Large intestine (tissue), 3 donors: ENCODE measurements at regions not wholly inside any gene's neighbourhood (a gene's known extent, or its start where the extent isn't known, plus 50 kb on each side); places are given as distances from the start of the nearest gene placed in this dataset.

ENCODE experiments used
- DNase-seq, 2 donors: peaks; one replicate each; pipeline versions ENCODE4 v3.0.0 to v3.0.0-alpha.2; 2013
- H3K27ac ChIP-seq: one replicate; pipeline ENCODE4 v1.5.1; 2013; ENCODE audit warnings: low read length
- H3K27me3 ChIP-seq: 2 replicates; pipeline ENCODE4 v1.6.1; 2013; ENCODE audit warnings: low read length; ENCODE audit not compliant: control insufficient read depth, insufficient read depth
- H3K36me3 ChIP-seq: 2 replicates; pipeline ENCODE4 v1.6.1; 2013; ENCODE audit warnings: low read length; ENCODE audit not compliant: control insufficient read depth, insufficient read depth
- H3K4me1 ChIP-seq: one replicate; pipeline ENCODE4 v1.6.1; 2013; ENCODE audit warnings: low read length; ENCODE audit not compliant: control insufficient read depth, insufficient read depth
- H3K4me3 ChIP-seq: one replicate; pipeline ENCODE4 v1.5.1; 2013; ENCODE audit warnings: low read length
- H3K9me3 ChIP-seq: one replicate; pipeline ENCODE4 v1.6.1; 2013; ENCODE audit warnings: mild to moderate bottlenecking, low read depth, low read length, moderate library complexity; ENCODE audit not compliant: control insufficient read depth
- WGBS: methylation state at CpG from one replicate; pipeline ENCODE4 v1.1.5; 2013; ENCODE audit warnings: low lambda C conversion rate; ENCODE audit not compliant: insufficient coverage; 5-methylcytosine and 5-hydroxymethylcytosine counted together

- Histone ChIP-seq H3K27ac (no peak overlapping the region), H3K4me3 (no peak overlapping the region), H3K9me3 (no peaks in the 10 kb centered on the region), H3K4me1 (no peaks in the 10 kb centered on the region), H3K27me3 (no peaks in the 10 kb centered on the region), H3K36me3 (no peaks in the 10 kb centered on the region)
- DNase-seq, result no peak
- 100% methylated on average over 2 of the region's 3 CpGs for WGBS
Observed at GRCh38 chr3:181358562-181358961, 353.2 kb upstream of the SOX2 start.

GRCh38 chr3:181358060-181358459 lies 353.7 kb upstream of the SOX2 start:
- no peaks in the 10 kb centered on the region for H3K9me3 ChIP-seq
- no peaks in the 10 kb centered on the region for H3K27me3 ChIP-seq
- WGBS, result no CpG with 5 or more reads among the region's 1 CpG
- no peaks in the 10 kb centered on the region for H3K36me3 ChIP-seq
- H3K4me1 ChIP-seq, result no peaks in the 10 kb centered on the region
- no peak for DNase-seq
- no peak overlapping the region for H3K27ac ChIP-seq
- no peak overlapping the region for H3K4me3 ChIP-seq

GRCh38 chr3:181354140-181354539 lies 357.6 kb upstream of the SOX2 start:
- DNase-seq, result no peak
- Histone ChIP-seq H3K27me3 (no peaks in the 10 kb centered on the region), H3K4me1 (no peaks in the 10 kb centered on the region), H3K9me3 (no peaks in the 10 kb centered on the region), H3K36me3 (no peaks in the 10 kb centered on the region), H3K4me3 (no peak overlapping the region), H3K27ac (no peak overlapping the region)

GRCh38 chr3:181344331-181344730 lies 354.8 kb upstream of the DNAJC19 start:
- no peak overlapping the region for H3K27ac ChIP-seq
- H3K27me3 ChIP-seq, result no peaks in the 10 kb centered on the region
- H3K9me3 ChIP-seq, result no peaks in the 10 kb centered on the region
- H3K4me3 ChIP-seq, result no peak overlapping the region
- H3K36me3 ChIP-seq, result no peaks in the 10 kb centered on the region
- no peaks in the 10 kb centered on the region for H3K4me1 ChIP-seq
- 96% methylated on average over 4 of the region's 5 CpGs for WGBS
- no peak for DNase-seq

- H3K27me3 ChIP-seq, result no peaks in the 10 kb centered on the region
- no peaks in the 10 kb centered on the region for H3K9me3 ChIP-seq
- no peak overlapping the region for H3K4me3 ChIP-seq
- no peak overlapping the region for H3K27ac ChIP-seq
- no peaks in the 10 kb centered on the region for H3K36me3 ChIP-seq
- H3K4me1 ChIP-seq, result no peaks in the 10 kb centered on the region
- no peak for DNase-seq
- WGBS, result 37% methylated on average over 2 of the region's 2 CpGs
Observed at GRCh38 chr3:181336597-181336996, 347.1 kb upstream of the DNAJC19 start.

- no peak for DNase-seq
- Histone ChIP-seq H3K27ac (no peak overlapping the region), H3K4me1 (no peaks in the 10 kb centered on the region), H3K4me3 (no peak overlapping the region), H3K36me3 (no peaks in the 10 kb centered on the region), H3K27me3 (no peaks in the 10 kb centered on the region), H3K9me3 (no peaks in the 10 kb centered on the region)
Observed at GRCh38 chr3:181333394-181333793, 343.9 kb upstream of the DNAJC19 start.

- Histone ChIP-seq H3K36me3 (no peaks in the 10 kb centered on the region), H3K9me3 (no peaks in the 10 kb centered on the region), H3K4me1 (no peaks in the 10 kb centered on the region), H3K27ac (no peak overlapping the region), H3K4me3 (no peak overlapping the region), H3K27me3 (peaks cover 2% of the 10 kb centered on the region)
- DNase-seq, result no peak
- WGBS, result 50% methylated on average over 3 of the region's 5 CpGs
Observed at GRCh38 chr3:181330821-181331563, 341.5 kb upstream of the DNAJC19 start.

DNA sequence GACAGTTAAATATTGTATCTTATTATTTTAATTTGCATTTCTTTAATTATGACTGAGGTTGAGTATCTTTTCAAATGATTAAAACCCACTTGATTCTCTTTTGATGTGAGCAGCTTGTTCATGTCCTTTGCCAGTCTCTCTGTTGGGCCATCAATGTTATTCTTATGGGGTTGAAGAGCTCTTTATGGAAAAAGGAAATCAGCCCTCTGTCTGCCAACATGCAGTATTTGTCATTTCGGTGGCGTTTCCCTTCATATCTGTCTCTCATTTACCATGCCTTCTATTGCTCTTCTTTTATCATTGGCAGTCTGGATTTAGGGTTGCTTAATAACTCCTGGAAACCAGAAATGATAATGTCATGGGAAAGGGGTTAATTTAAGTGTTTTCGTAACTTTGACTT lies 340.7 kb upstream of the DNAJC19 start:
- peaks cover 2% of the 10 kb centered on the region for H3K27me3 ChIP-seq
- H3K36me3 ChIP-seq, result no peaks in the 10 kb centered on the region
- H3K4me3 ChIP-seq, result no peak overlapping the region
- DNase-seq, result no peak
- 35% methylated on average over 3 of the region's 3 CpGs for WGBS
- H3K9me3 ChIP-seq, result no peaks in the 10 kb centered on the region
- H3K27ac ChIP-seq, result no peak overlapping the region
- H3K4me1 ChIP-seq, result no peaks in the 10 kb centered on the region

- no peaks in the 10 kb centered on the region for H3K4me1 ChIP-seq
- H3K4me3 ChIP-seq, result no peak overlapping the region
- no peak for DNase-seq
- WGBS, result 25% methylated on average over 1 of the region's 2 CpGs
- no peak overlapping the region for H3K27ac ChIP-seq
- no peaks in the 10 kb centered on the region for H3K9me3 ChIP-seq
- H3K27me3 ChIP-seq, result peaks cover 2% of the 10 kb centered on the region
- H3K36me3 ChIP-seq, result no peaks in the 10 kb centered on the region
Observed at GRCh38 chr3:181329024-181329423, 339.5 kb upstream of the DNAJC19 start.

GRCh38 chr3:181328346-181328745 lies 338.8 kb upstream of the DNAJC19 start:
- no CpG with 5 or more reads among the region's 5 CpGs for WGBS
- H3K27me3 ChIP-seq, result peaks cover 2% of the 10 kb centered on the region
- no peaks in the 10 kb centered on the region for H3K9me3 ChIP-seq
- no peaks in the 10 kb centered on the region for H3K36me3 ChIP-seq
- no peak for DNase-seq
- H3K4me1 ChIP-seq, result no peaks in the 10 kb centered on the region
- no peak overlapping the region for H3K4me3 ChIP-seq
- H3K27ac ChIP-seq, result no peak overlapping the region

DNA sequence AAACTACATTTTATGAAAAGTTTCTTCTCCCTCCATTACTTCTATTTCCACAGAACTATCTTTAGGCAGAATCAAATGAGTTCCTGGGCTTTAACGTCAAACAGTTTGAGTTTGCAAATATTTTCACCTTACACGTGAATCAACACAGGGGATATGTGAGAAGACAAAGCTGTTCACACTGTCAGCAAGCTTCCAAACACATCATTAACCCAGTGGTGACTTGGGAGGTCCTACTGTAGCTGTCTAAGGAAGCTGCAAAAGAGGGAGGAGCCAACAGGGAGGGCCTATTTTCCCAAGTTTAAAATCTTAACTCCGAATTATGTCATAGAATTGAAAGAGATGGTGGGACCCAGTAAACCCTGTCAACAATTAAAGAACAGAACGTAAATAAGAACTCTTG lies 337.8 kb upstream of the DNAJC19 start:
- 33% methylated on average over 1 of the region's 4 CpGs for WGBS
- Histone ChIP-seq H3K36me3 (no peaks in the 10 kb centered on the region), H3K27ac (no peak overlapping the region), H3K27me3 (peaks cover 2% of the 10 kb centered on the region), H3K4me3 (no peak overlapping the region), H3K4me1 (no peaks in the 10 kb centered on the region), H3K9me3 (no peaks in the 10 kb centered on the region)
- DNase-seq, result no peak
